ENCODE measurements at regions not wholly inside any gene's neighbourhood (a gene's known extent, or its start where the extent isn't known, plus 50 kb on each side); places are given as distances from the start of the nearest gene placed in this dataset.
"Not testable (repeated sequence)": the region's sequence is repeated elsewhere in the genome, so short reads cannot be mapped to it uniquely, and the experiment has no call there.

DNA sequence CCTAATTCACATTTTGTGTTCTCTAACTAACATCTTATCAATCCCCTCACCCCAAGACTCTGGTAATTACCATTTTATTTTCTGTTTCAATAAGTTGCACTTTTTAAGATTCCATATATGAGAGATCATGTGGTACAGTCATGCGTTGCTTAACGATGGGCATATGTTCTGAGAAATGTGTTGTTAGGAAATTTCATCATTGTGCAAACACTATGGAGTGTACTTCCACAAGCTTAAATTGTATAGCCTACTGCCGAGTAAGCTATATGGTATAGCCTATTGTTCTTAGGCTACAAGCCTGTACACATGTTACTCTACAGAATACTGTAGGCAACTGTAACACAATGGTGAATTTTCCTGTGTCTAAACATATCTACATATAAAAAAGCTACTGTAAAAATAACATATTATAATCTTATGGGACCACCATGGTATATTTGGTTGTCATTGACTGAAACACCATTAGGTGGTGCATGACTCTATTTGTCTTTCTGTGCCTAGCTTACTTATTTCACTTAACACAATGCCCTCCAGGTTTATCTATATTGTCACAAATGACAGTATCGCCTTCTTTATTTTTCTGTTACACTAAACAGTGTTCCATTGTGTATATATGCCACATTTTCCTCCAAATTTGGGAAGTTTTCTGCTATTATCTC lies 473.4 kb upstream of the LMO3 start:
- Mint-ChIP-seq H3K4me3 (no peak overlapping the region), H3K36me3 (no peaks in the 10 kb centered on the region), H3K27ac (no peak overlapping the region), H3K4me1 (no peaks in the 10 kb centered on the region), H3K27me3 (no peaks in the 10 kb centered on the region), H3K9me3 (peaks cover 7% of the 10 kb centered on the region)
- ATAC-seq = no peak

DNA sequence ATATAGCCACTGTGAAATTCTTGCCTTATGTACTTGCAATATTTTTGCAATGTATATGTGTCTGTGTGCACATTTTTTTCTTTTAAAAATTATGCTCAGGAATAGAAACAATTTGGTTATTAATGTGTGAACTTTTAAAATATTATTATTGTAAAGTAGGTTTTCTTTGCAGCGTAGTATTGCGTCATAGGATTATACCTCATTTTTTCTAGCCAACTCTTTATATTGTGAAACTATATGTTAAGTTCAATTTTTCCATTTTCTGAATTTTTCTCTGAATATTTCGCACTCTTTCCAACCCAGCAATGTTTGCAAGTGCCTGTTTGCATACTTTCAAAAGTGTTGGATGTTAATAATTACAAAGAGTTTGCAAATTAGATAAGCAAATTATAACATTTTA lies 471.6 kb upstream of the LMO3 start:
- H3K4me3 Mint-ChIP-seq = no peak overlapping the region
- H3K9me3 Mint-ChIP-seq = peaks cover 7% of the 10 kb centered on the region
- H3K36me3 Mint-ChIP-seq = no peaks in the 10 kb centered on the region
- no peak for ATAC-seq
- H3K27ac Mint-ChIP-seq = no peak overlapping the region
- H3K4me1 Mint-ChIP-seq = no peaks in the 10 kb centered on the region
- no peaks in the 10 kb centered on the region for H3K27me3 Mint-ChIP-seq

DNA sequence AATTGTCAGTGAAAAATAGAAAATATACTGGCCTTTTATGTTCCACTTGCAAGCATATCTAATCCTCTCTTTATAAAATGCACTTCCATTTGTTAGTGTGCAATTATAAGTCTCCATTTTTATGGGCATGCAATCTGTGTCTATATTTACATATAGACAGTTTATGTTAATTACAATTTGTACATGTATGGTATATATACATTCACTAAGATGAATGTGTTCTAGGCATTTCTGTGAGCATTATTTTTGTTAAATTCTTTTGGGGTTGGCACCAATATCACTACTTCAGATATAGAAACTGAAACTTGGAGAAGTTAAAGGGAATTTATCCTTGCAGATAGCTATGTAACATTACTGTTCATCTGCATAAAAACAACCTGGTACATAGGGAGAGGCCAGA lies 470.8 kb upstream of the LMO3 start:
- Mint-ChIP-seq H3K27ac (no peak overlapping the region), H3K4me3 (no peak overlapping the region), H3K36me3 (no peaks in the 10 kb centered on the region), H3K27me3 (no peaks in the 10 kb centered on the region), H3K9me3 (peaks cover 7% of the 10 kb centered on the region), H3K4me1 (no peaks in the 10 kb centered on the region)
- no peak for ATAC-seq

DNA sequence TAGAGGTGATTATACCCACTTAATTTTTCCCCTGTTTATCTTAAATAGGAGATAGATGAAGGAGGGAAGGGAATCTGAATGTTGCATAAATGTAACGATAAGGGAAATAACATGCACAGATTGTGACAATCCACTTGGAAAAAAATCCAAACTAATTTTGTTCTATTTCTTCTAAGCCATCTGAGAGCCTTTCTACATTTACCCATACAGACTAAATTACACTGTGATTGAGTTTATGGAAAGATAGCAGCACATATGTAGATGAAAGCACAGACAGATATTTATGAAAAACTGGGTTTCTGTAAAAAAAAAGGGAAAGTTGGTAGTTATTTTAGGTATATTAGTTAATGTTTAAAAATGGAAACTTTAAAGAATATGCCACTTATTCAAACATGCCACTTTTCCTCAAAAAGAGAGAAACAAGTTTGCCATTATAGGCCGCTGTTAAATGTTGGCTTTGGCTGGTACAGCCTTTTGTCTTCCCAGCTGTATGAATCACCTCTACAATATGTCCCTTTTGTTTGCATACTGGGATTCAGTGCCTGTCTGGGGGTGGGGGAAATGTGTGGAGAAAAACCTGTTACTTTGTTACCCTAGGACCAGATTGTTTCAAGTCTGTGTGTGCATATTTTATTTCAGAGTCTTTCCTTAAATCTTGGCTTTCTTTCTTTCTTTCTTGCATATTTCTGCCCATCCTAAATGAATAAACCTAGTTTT lies 470.2 kb upstream of the LMO3 start:
- Mint-ChIP-seq H3K4me1 (no peaks in the 10 kb centered on the region), H3K27ac (no peak overlapping the region), H3K36me3 (no peaks in the 10 kb centered on the region), H3K4me3 (no peak overlapping the region), H3K9me3 (peaks cover 10% of the 10 kb centered on the region), H3K27me3 (no peaks in the 10 kb centered on the region)
- no peak for ATAC-seq

DNA sequence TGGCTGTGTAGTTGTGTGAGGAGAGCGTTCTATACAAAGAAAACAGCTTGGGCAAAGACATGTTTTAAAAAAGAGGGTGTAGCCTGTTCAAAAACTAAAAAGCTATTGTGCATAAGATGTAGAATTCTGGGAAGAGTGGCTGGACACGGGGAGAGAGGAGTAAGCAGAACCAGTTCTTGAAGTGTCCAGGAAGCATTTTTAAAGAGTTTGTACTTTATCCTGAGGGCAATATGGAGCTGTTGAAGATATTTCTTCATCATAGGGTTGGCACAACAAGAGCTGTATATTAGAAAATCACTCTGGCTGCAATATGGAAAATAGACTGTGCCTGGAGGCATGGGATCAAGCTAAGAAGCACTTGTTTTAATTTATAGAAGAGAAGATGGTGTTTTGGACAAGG lies 458.9 kb upstream of the LMO3 start:
- H3K27me3 Mint-ChIP-seq = no peaks in the 10 kb centered on the region
- H3K27ac Mint-ChIP-seq = no peak overlapping the region
- H3K9me3 Mint-ChIP-seq = peaks cover 4% of the 10 kb centered on the region
- no peaks in the 10 kb centered on the region for H3K4me1 Mint-ChIP-seq
- no peak for ATAC-seq
- H3K36me3 Mint-ChIP-seq = no peaks in the 10 kb centered on the region
- H3K4me3 Mint-ChIP-seq = no peak overlapping the region

DNA sequence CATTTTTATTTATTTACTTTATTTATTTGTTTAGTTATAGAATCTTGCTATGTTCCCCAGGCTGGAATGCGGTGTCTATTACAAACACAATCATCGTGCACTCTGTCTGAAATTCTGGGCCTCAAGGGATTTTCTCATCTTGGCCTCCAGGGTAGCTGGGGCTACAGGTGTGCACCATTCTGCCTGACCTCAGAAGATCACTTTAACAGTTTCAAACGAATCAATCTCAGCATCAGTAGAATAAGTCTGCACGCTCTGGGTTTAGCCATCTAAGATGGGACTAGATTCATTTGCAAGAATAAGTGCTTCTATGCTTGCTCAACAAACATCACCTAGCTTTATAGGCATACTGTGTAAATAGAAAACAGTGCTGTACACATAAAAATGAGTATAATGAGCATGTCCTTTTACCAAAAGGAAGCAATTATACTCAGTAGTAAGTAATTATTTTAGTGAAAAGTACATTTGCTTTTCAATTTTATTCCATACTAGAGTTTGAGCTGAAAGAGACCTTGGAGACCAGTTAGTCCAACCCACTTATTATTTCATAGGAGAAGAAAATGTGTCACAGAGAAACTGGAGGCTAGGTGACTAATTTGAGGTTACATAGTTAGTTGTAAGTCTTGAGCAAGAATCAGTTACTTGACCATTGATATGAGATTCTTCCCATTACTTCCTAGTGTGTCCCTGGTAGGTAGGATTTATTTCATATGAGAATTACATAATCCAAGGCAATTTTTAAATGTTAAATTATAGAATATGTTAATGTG lies 456.5 kb upstream of the LMO3 start:
- H3K27ac Mint-ChIP-seq = no peak overlapping the region
- H3K9me3 Mint-ChIP-seq = peaks cover 10% of the 10 kb centered on the region
- no peaks in the 10 kb centered on the region for H3K4me1 Mint-ChIP-seq
- no peak for ATAC-seq
- no peak overlapping the region for H3K4me3 Mint-ChIP-seq
- no peaks in the 10 kb centered on the region for H3K36me3 Mint-ChIP-seq
- H3K27me3 Mint-ChIP-seq = no peaks in the 10 kb centered on the region

DNA sequence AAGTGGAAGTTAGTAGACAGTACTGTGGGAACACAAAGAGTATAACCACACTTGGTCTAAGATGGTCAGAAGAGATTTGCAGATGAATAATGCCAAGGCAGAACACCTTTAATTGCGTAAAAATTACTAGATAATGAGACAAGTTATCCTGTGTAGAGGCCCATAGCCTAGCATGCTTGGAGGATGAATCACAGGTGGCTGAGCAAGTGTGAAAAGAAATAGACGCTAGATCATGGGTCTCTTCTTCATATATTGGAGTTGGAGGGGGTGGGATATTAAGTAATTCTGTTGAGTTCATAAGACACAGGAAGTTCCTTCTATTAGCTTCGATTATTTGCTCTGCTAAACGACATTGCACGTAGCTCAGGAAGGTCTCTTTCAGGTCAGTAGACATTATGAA lies 454.3 kb upstream of the LMO3 start:
- no peak for ATAC-seq
- no peaks in the 10 kb centered on the region for H3K36me3 Mint-ChIP-seq
- no peak overlapping the region for H3K4me3 Mint-ChIP-seq
- H3K27me3 Mint-ChIP-seq = no peaks in the 10 kb centered on the region
- no peak overlapping the region for H3K27ac Mint-ChIP-seq
- no peaks in the 10 kb centered on the region for H3K4me1 Mint-ChIP-seq
- peaks cover 6% of the 10 kb centered on the region for H3K9me3 Mint-ChIP-seq

DNA sequence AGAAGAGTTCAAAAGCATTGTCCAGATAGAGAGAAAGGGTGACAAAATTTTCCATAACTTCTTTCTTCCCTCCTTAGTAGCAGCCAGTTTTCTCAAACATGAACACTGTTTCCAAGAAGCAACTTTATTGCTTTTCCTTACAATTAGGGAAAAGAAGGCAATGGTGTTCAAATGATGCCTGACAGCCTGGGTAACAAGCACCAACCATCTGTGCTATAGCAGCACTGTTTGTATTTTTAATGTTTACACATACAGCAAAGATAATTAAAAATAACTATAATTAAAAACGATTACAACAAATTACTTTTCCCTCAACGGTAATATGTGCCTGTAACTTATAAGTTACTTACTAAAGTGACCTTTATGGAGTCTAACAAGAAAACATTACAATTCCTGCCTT lies 450.6 kb upstream of the LMO3 start:
- no peak overlapping the region for H3K4me3 Mint-ChIP-seq
- no peaks in the 10 kb centered on the region for H3K27me3 Mint-ChIP-seq
- no peak for ATAC-seq
- H3K4me1 Mint-ChIP-seq = no peaks in the 10 kb centered on the region
- peaks cover 6% of the 10 kb centered on the region for H3K9me3 Mint-ChIP-seq
- H3K36me3 Mint-ChIP-seq = no peaks in the 10 kb centered on the region
- no peak overlapping the region for H3K27ac Mint-ChIP-seq

DNA sequence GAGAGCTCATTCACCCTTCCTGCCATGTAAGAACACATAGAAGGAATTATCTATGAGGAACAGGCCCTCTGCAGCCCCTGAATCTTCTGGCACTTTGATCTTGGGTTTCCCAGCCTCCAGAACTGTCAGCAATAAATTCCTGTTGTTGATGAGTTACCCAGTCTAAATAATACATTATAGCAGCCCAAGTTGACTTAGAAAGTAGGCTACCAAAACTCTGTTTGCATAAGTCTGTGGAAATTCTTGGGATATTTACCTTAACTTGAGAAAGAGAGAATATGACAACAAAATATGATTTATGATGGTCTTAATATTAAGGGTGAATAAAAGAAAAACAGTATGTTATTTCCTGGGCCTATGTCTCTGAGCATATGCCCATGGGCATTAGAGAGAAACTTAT lies 433.0 kb upstream of the LMO3 start:
- Mint-ChIP-seq H3K9me3 (no peaks in the 10 kb centered on the region), H3K4me3 (no peak overlapping the region)

DNA sequence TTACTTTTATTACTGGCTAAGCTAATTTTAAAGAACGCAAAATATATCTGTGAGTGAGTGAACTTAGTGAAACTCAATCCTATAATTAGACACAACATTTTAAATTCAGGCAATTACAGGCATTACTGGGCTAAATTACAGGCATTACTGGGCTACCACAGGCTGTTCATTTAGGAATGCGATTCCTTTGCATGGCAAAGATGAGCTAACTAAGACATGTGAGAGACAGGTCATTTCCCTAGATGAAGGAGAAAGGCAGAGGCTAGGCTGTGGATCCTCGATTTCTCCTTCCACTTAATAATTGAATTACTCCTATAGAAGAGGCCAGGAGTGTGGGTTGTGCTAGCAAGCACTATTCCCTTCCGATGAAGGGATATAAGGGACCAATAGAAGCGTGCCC lies 429.4 kb upstream of the LMO3 start:
- Mint-ChIP-seq H3K27ac (no peak overlapping the region), H3K9me3 (peaks cover 3% of the 10 kb centered on the region), H3K4me3 (no peak overlapping the region), H3K4me1 (no peaks in the 10 kb centered on the region), H3K27me3 (no peaks in the 10 kb centered on the region), H3K36me3 (no peaks in the 10 kb centered on the region)
- ATAC-seq = no peak

More for the DNA sequence above, 433.0 kb upstream of the LMO3 start:
- H3K36me3 Mint-ChIP-seq = no peaks in the 10 kb centered on the region
- H3K4me1 Mint-ChIP-seq = no peaks in the 10 kb centered on the region
- H3K27ac Mint-ChIP-seq = no peak overlapping the region
- no peak for ATAC-seq
- no peaks in the 10 kb centered on the region for H3K27me3 Mint-ChIP-seq

DNA sequence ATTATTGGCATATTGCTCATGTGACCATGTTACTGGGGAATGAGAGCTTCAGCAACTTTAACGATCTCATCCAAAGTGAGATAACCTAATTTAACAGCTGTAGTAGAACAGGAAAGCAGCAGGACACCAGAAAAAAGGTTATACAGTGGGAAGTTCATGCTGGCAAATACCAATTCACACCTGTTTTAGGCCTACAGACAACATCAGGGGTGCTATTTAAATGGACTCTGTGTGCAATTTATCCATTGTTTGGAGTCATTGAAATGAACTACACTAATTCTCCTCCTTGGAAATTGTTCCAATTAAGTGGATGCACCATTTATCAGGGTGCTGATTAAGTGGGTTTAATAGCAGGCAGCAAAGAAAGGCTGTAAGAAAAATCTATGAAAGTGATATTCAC lies 424.4 kb upstream of the LMO3 start:
- no peaks in the 10 kb centered on the region for H3K27me3 Mint-ChIP-seq
- no peaks in the 10 kb centered on the region for H3K36me3 Mint-ChIP-seq
- H3K4me1 Mint-ChIP-seq = no peaks in the 10 kb centered on the region
- no peak for ATAC-seq
- peaks cover 3% of the 10 kb centered on the region for H3K9me3 Mint-ChIP-seq
- H3K4me3 Mint-ChIP-seq = no peak overlapping the region
- no peak overlapping the region for H3K27ac Mint-ChIP-seq

DNA sequence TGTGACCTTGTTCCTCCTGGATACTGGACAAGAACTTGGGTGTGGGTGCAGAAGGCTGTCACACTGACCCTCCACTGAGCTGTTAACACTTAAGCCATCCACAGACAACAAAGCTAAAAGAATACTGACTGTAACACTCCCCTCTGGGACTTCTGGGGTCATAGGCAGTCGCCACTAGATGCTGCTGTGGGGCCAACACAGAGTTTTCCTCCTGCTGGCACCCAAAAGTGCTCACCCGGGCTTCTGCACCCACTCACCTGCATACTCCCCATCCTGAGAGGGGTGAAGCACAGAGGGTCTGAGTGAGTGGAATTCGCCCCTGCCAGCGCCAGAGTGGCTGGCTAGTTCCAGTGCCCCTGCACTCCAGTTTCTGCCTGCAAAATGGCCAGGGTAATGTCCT lies 422.4 kb upstream of the LMO3 start:
- Mint-ChIP-seq H3K36me3 (no peaks in the 10 kb centered on the region), H3K9me3 (peaks cover 3% of the 10 kb centered on the region), H3K27me3 (no peaks in the 10 kb centered on the region), H3K4me1 (no peaks in the 10 kb centered on the region), H3K4me3 (no peak overlapping the region), H3K27ac (no peak overlapping the region)
- ATAC-seq = peak; percentile 24

DNA sequence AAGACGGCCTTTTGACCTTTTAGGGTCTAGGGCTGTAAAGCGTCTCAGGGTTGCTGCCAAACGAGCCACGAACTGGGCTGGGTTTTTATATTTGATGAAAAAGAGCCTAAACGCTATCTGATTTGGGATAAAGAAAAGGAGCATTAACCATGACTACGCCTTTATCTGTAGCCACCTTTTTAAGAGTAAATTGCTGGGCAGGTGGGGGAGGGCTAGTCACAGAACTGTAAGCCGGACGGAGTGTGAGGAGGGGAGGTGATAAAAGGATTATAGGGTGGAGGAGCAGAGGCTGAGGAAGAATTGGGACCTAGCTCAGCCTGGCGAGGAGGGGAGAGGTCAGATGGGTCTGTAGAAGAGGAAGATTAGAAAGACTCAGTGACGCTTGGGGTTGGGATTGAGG lies 419.5 kb upstream of the LMO3 start:
- not testable (repeated sequence) for H3K9me3 Mint-ChIP-seq, H3K4me1 Mint-ChIP-seq, H3K4me3 Mint-ChIP-seq, H3K27me3 Mint-ChIP-seq, H3K27ac Mint-ChIP-seq, H3K36me3 Mint-ChIP-seq, ATAC-seq

DNA sequence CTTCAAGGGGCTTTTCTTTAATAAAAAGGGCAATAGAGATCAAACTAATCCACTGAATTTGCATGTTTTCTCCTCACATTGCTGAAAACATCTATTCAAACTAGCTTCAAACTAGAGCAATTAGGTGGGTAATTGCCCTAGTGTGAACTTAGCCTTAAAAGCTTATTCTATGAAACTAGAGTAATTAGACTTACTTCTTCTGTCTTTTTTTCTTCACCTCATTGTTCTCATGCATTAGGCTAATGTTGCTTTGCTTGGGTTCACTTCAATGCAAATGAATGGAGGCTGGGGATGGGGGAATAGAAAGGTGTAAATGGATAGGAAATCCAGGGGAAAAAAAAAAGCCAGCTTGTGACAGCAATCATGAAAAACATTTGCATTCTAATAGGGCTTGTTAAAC lies 414.8 kb upstream of the LMO3 start:
- Mint-ChIP-seq H3K27me3 (no peaks in the 10 kb centered on the region), H3K4me3 (no peak overlapping the region), H3K4me1 (no peaks in the 10 kb centered on the region), H3K27ac (no peak overlapping the region), H3K36me3 (no peaks in the 10 kb centered on the region), H3K9me3 (peaks cover 3% of the 10 kb centered on the region)
- no peak for ATAC-seq

DNA sequence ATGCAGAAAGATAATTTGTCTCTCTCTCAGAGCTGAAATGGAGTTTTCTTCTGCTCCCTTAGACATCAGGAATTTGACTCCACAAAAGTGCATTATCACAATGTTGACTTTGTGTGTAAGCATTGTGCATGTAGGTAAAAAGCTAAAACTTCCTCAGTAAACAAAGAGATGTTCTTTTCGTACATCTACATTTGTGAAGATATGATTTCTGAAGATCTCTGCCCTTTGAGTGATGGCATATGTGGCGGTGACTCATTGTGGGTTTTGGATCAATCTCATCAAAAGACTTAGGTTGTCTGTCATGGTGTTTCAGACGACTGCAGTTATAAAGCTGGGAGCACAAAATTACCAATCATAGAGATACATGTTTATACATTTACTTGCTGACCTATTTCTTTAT lies 411.4 kb upstream of the LMO3 start:
- Mint-ChIP-seq H3K9me3 (peaks cover 3% of the 10 kb centered on the region), H3K4me1 (no peaks in the 10 kb centered on the region), H3K36me3 (no peaks in the 10 kb centered on the region), H3K27ac (no peak overlapping the region), H3K27me3 (no peaks in the 10 kb centered on the region), H3K4me3 (no peak overlapping the region)
- no peak for ATAC-seq
